HuH-7.5 (cell line): ENCODE measurements at regions not wholly inside any gene's neighbourhood (a gene's known extent, or its start where the extent isn't known, plus 50 kb on each side); places are given as distances from the start of the nearest gene placed in this dataset.
"Not testable (repeated sequence)": the region's sequence is repeated elsewhere in the genome, so short reads cannot be mapped to it uniquely, and the experiment has no call there.

Experiments
- DNase-seq: peaks from one replicate; pipeline ENCODE4 v3.0.0; 2011; ENCODE audit warnings: low spot score

GRCh38 chr14:37650356-37651037 lies 55.1 kb downstream of the TTC6 start:
- DNase-seq = peak; percentile 12

GRCh38 chr14:37652042-37652441 lies 56.6 kb downstream of the TTC6 start:
- no peak for DNase-seq

GRCh38 chr14:37655418-37655817 lies 60.0 kb downstream of the TTC6 start:
- no peak for DNase-seq

- DNase-seq = no peak
Measured at GRCh38 chr14:37658156-37658555, 62.7 kb downstream of the TTC6 start.

- no peak for DNase-seq
Measured at GRCh38 chr14:37663498-37663897, 68.1 kb downstream of the TTC6 start.

GRCh38 chr14:37665479-37665878 lies 70.0 kb downstream of the TTC6 start:
- no peak for DNase-seq

GRCh38 chr14:37665951-37666350 lies 70.5 kb downstream of the TTC6 start:
- DNase-seq = no peak

GRCh38 chr14:37668646-37669045 lies 73.2 kb downstream of the TTC6 start:
- DNase-seq = no peak

- no peak for DNase-seq
Measured at GRCh38 chr14:37669242-37669641, 73.8 kb downstream of the TTC6 start.

- no peak for DNase-seq
Measured at GRCh38 chr14:37673439-37673838, 78.0 kb downstream of the TTC6 start.

GRCh38 chr14:37678916-37679315 lies 83.5 kb downstream of the TTC6 start:
- no peak for DNase-seq

- DNase-seq = no peak
Measured at GRCh38 chr14:37681486-37681885, 86.1 kb downstream of the TTC6 start.

- DNase-seq = not testable (repeated sequence)
Measured at GRCh38 chr14:37692680-37693079, 97.3 kb downstream of the TTC6 start.

GRCh38 chr14:37693420-37693819 lies 98.0 kb downstream of the TTC6 start:
- not testable (repeated sequence) for DNase-seq

- DNase-seq = no peak
Measured at GRCh38 chr14:37695866-37696265, 100.4 kb downstream of the TTC6 start.

GRCh38 chr14:37697489-37698121 lies 102.2 kb downstream of the TTC6 start:
- no peak for DNase-seq

GRCh38 chr14:37698840-37699777 lies 103.7 kb downstream of the TTC6 start:
- DNase-seq = no peak

- no peak for DNase-seq
Measured at GRCh38 chr14:37707716-37708115, 112.3 kb downstream of the TTC6 start.

GRCh38 chr14:37708481-37708880 lies 113.1 kb downstream of the TTC6 start:
- no peak for DNase-seq

- no peak for DNase-seq
Measured at GRCh38 chr14:37709419-37710195, 114.2 kb downstream of the TTC6 start.

- DNase-seq = no peak
Measured at GRCh38 chr14:37711356-37711830, 116.0 kb downstream of the TTC6 start.
